Activated CD4-positive, alpha-beta T cell treated with anti-CD3 and anti-CD28 coated beads for 36 hours (primary cell): ENCODE measurements at regions not wholly inside any gene's neighbourhood (a gene's known extent, or its start where the extent isn't known, plus 50 kb on each side); places are given as distances from the start of the nearest gene placed in this dataset.
"Not testable (repeated sequence)": the region's sequence is repeated elsewhere in the genome, so short reads cannot be mapped to it uniquely, and the experiment has no call there.

Experiments used
- ATAC-seq: fragments of 200-7000 bp; cut with Tn5 transposase; one replicate; pipeline ENCODE4 v1.10.0; 2021; ENCODE audit warnings: mild to moderate bottlenecking, moderate library complexity
- CTCF ChIA-PET: fragments of 350-600 bp; sonication (Branson Sonifier 250); formaldehyde crosslinking; loops from one replicate; lab custom pipeline; 2021; ENCODE audit warnings: antibody characterized with exemption; lab: Charles Lee
- POLR2A ChIA-PET: fragments of 350-600 bp; sonication (Branson Sonifier 250); formaldehyde crosslinking; loops from one replicate; lab custom pipeline; 2021; ENCODE audit warnings: antibody characterized with exemption, inconsistent platforms; lab: Charles Lee
- DNase-seq: peaks from one replicate; pipeline ENCODE4 v3.0.0-alpha.2; 2020
- H3K27ac Mint-ChIP-seq: one replicate; pipeline ENCODE4 v1.8.0; 2021; ENCODE audit warnings: mixed read lengths
- H3K27me3 Mint-ChIP-seq: one replicate; pipeline ENCODE4 v1.8.0; 2021; ENCODE audit warnings: mixed read lengths
- H3K36me3 Mint-ChIP-seq: one replicate; pipeline ENCODE4 v1.8.0; 2021; ENCODE audit warnings: low read depth, mixed read lengths
- H3K4me1 Mint-ChIP-seq: one replicate; pipeline ENCODE4 v1.8.0; 2021; ENCODE audit warnings: mixed read lengths
- H3K4me3 Mint-ChIP-seq: one replicate; pipeline ENCODE4 v1.8.0; 2021; ENCODE audit warnings: mild to moderate bottlenecking, moderate library complexity, mixed read lengths
- H3K9me3 Mint-ChIP-seq: one replicate; pipeline ENCODE4 v1.8.0; 2021; ENCODE audit warnings: low read depth, mixed read lengths
- intact Hi-C, 2 experiments: fragments of 100-400 bp; cut with DNase I in 1 of 2; cut with micrococcal nuclease in 1 of 2; formaldehyde crosslinking; loops; one replicate each; pipeline versions ENCODE4 v1.14.2 to v1.15.1; 2022 to 2024; cut with DNase I, micrococcal nuclease

- H3K4me1 Mint-ChIP-seq = no peaks in the 10 kb centered on the region
- no peaks in the 10 kb centered on the region for H3K36me3 Mint-ChIP-seq
- ChIA-PET POLR2A (no interaction called here), CTCF (no interaction called here)
- H3K27ac Mint-ChIP-seq = no peak overlapping the region
- no peak for ATAC-seq
- intact Hi-C loops = no loop called here
- no peaks in the 10 kb centered on the region for H3K9me3 Mint-ChIP-seq
- no peak overlapping the region for H3K4me3 Mint-ChIP-seq
- peaks cover 17% of the 10 kb centered on the region for H3K27me3 Mint-ChIP-seq
- DNase-seq = no peak
Observed at GRCh38 chr11:7874056-7874455, 57.0 kb downstream of the OR10A6 start.

GRCh38 chr11:7872890-7873289, 58.2 kb downstream of the OR10A6 start:
- DNase-seq (no peak), ATAC-seq (no peak)
- intact Hi-C loops = no loop called here
- no peaks in the 10 kb centered on the region for H3K9me3 Mint-ChIP-seq
- no peak overlapping the region for H3K4me3 Mint-ChIP-seq
- no peaks in the 10 kb centered on the region for H3K36me3 Mint-ChIP-seq
- CTCF ChIA-PET = no interaction called here
- no peaks in the 10 kb centered on the region for H3K4me1 Mint-ChIP-seq
- H3K27me3 Mint-ChIP-seq = peaks cover 17% of the 10 kb centered on the region
- H3K27ac Mint-ChIP-seq = no peak overlapping the region
- POLR2A ChIA-PET = no interaction called here

GRCh38 chr11:7871056-7871455, 60.0 kb downstream of the OR10A6 start:
- POLR2A ChIA-PET = no interaction called here
- Mint-ChIP-seq H3K27me3 (peaks cover 16% of the 10 kb centered on the region), H3K9me3 (peaks cover 2% of the 10 kb centered on the region), H3K36me3 (no peaks in the 10 kb centered on the region), H3K4me1 (no peaks in the 10 kb centered on the region), H3K27ac (no peak overlapping the region), H3K4me3 (no peak overlapping the region)
- intact Hi-C loops = no loop called here
- DNase-seq (no peak), ATAC-seq (no peak)
- CTCF ChIA-PET = no interaction called here

GRCh38 chr11:7869467-7869866, 61.6 kb downstream of the OR10A6 start:
- no peak overlapping the region for H3K4me3 Mint-ChIP-seq
- peaks cover 2% of the 10 kb centered on the region for H3K9me3 Mint-ChIP-seq
- POLR2A ChIA-PET = no interaction called here
- H3K36me3 Mint-ChIP-seq = no peaks in the 10 kb centered on the region
- H3K27me3 Mint-ChIP-seq = peaks cover 8% of the 10 kb centered on the region
- CTCF ChIA-PET = no interaction called here
- no peak overlapping the region for H3K27ac Mint-ChIP-seq
- H3K4me1 Mint-ChIP-seq = no peaks in the 10 kb centered on the region
- intact Hi-C loops = no loop called here
- DNase-seq = no peak
- no peak for ATAC-seq

- CTCF ChIA-PET, DNase-seq, H3K36me3 Mint-ChIP-seq, ATAC-seq, H3K4me1 Mint-ChIP-seq, H3K4me3 Mint-ChIP-seq, H3K27ac Mint-ChIP-seq, H3K27me3 Mint-ChIP-seq, H3K9me3 Mint-ChIP-seq, intact Hi-C loops, POLR2A ChIA-PET: not testable (repeated sequence)
Observed at GRCh38 chr11:7861292-7861691, 64.5 kb upstream of the OR5P2 start.

- DNase-seq, ATAC-seq, H3K36me3 Mint-ChIP-seq, H3K9me3 Mint-ChIP-seq, H3K4me3 Mint-ChIP-seq, H3K27ac Mint-ChIP-seq, intact Hi-C loops, POLR2A ChIA-PET, CTCF ChIA-PET, H3K4me1 Mint-ChIP-seq: not testable (repeated sequence)
- peaks cover 12% of the 10 kb centered on the region for H3K27me3 Mint-ChIP-seq
Observed at GRCh38 chr11:7860844-7861243, 64.1 kb upstream of the OR5P2 start.

GRCh38 chr11:7858006-7858405, 61.3 kb upstream of the OR5P2 start:
- DNase-seq (no peak), ATAC-seq (no peak)
- H3K9me3 Mint-ChIP-seq = no peaks in the 10 kb centered on the region
- POLR2A ChIA-PET = no interaction called here
- no peak overlapping the region for H3K4me3 Mint-ChIP-seq
- no peaks in the 10 kb centered on the region for H3K4me1 Mint-ChIP-seq
- intact Hi-C loops = no loop called here
- CTCF ChIA-PET = interaction anchor here (1.0 kb wide), 1 partner anchor 175 kb away, joined by 3 read pairs; no protein-coding TSS in a partner anchor
- H3K36me3 Mint-ChIP-seq = no peaks in the 10 kb centered on the region
- H3K27ac Mint-ChIP-seq = no peak overlapping the region
- peaks cover 13% of the 10 kb centered on the region for H3K27me3 Mint-ChIP-seq

- Mint-ChIP-seq H3K9me3 (no peaks in the 10 kb centered on the region), H3K27me3 (peaks cover 6% of the 10 kb centered on the region), H3K36me3 (no peaks in the 10 kb centered on the region), H3K27ac (no peak overlapping the region), H3K4me1 (no peaks in the 10 kb centered on the region), H3K4me3 (no peak overlapping the region)
- intact Hi-C loops = no loop called here
- no peak for DNase-seq
- ChIA-PET CTCF (no interaction called here), POLR2A (no interaction called here)
- ATAC-seq = no peak
Observed at GRCh38 chr11:7851391-7851790, 54.6 kb upstream of the OR5P2 start.

- peaks cover 4% of the 10 kb centered on the region for H3K27me3 Mint-ChIP-seq
- H3K36me3 Mint-ChIP-seq = no peaks in the 10 kb centered on the region
- no peaks in the 10 kb centered on the region for H3K9me3 Mint-ChIP-seq
- CTCF ChIA-PET = interaction anchor here (1.6 kb wide), 1 partner anchor 34 kb away, joined by 4 read pairs; no protein-coding TSS in a partner anchor
- no peak for DNase-seq
- POLR2A ChIA-PET = no interaction called here
- ATAC-seq = no peak
- no peaks in the 10 kb centered on the region for H3K4me1 Mint-ChIP-seq
- no peak overlapping the region for H3K27ac Mint-ChIP-seq
- H3K4me3 Mint-ChIP-seq = no peak overlapping the region
- intact Hi-C loops = no loop called here
Observed at GRCh38 chr11:7849018-7849417, 52.3 kb upstream of the OR5P2 start.
